K562 (cell line): ENCODE measurements at regions not wholly inside any gene's neighbourhood (a gene's known extent, or its start where the extent isn't known, plus 50 kb on each side); places are given as distances from the start of the nearest gene placed in this dataset.

Experiments
- ATAC-seq: fragments of 200-7000 bp; cut with Tn5 transposase; 3 replicates; pipeline ENCODE4 v1.9.1; 2020; ENCODE audit warnings: moderate library complexity
- BruUV-seq: library from RNA; stranded (reverse); fragments of 400-500 nt; replicated peaks from 2 replicates; lab custom pipeline; 2021; lab: Mats Ljungman, UMichigan
- CTCF ChIA-PET: fragments of 300-600 bp; formaldehyde crosslinking; extraction: SDS; loops from one replicate; lab custom pipeline; 2021; ENCODE audit warnings: low intra/inter-chr PET ratio; lab: Yijun Ruan, JAX
- POLR2A ChIA-PET: fragments of 300-600, 350-650 bp; sonication (Branson Sonifier 250); formaldehyde crosslinking; extraction: SDS; loops from one replicate; lab custom pipeline; 2021; ENCODE audit warnings: antibody characterized with exemption, inconsistent platforms; lab: Yijun Ruan, JAX
- DNase-seq, 4 experiments: peaks; one replicate each; pipeline versions ENCODE4 v3.0.0 to v3.0.0-alpha.2; 2011 to 2018; ENCODE audit warnings: low spot score in 3 of 4, mixed read lengths in 3 of 4; ENCODE audit errors: extremely low read depth in 1 of 4
- FAIRE-seq: peaks from 2 replicates; lab custom pipeline; 2011; peaks lifted over from hg19 to GRCh38; lab: Jason Lieb, UNC
- H2AFZ ChIP-seq: 2 replicates; pipeline ENCODE4 v1.6.0; 2011; ENCODE audit warnings: low read depth, low read length, control low read depth, inconsistent platforms
- H3K27ac ChIP-seq: fragments of 200-600 bp; 3 replicates; pipeline ENCODE4 v1.8.0; 2011; ENCODE audit warnings: low read depth, mild to moderate bottlenecking, control low read depth, inconsistent platforms, low read length, moderate library complexity, mixed read lengths; ENCODE audit errors: extremely low read depth
- H3K27me3 ChIP-seq, 2 experiments: fragments of 300-600 bp in 1 of 2; 2 replicates in 1 of 2; 3 replicates in 1 of 2; pipeline versions ENCODE4 v1.6.0 to v1.8.0; 2011; ENCODE audit warnings: inconsistent platforms in 2 of 2, low read length in 2 of 2, mild to moderate bottlenecking in 1 of 2, mixed read lengths in 1 of 2, moderate library complexity in 1 of 2; ENCODE audit not compliant: control insufficient read depth in 2 of 2, insufficient read depth in 2 of 2
- H3K36me3 ChIP-seq: fragments of 300-600 bp; 3 replicates; pipeline ENCODE4 v1.8.0; 2011; ENCODE audit warnings: mild to moderate bottlenecking, low read length, inconsistent platforms; ENCODE audit not compliant: control insufficient read depth, insufficient read depth
- H3K4me1 ChIP-seq, 2 experiments: fragments of 200-600 bp in 1 of 2; replicated peaks in 1 of 2; 2 replicates in 1 of 2; 3 replicates in 1 of 2; pipeline versions ENCODE4 v1.5.1 to v1.8.0; 2011; ENCODE audit warnings: inconsistent platforms in 2 of 2, low read length in 2 of 2, mild to moderate bottlenecking in 1 of 2, mixed read lengths in 1 of 2, moderate library complexity in 1 of 2; ENCODE audit not compliant: control insufficient read depth in 2 of 2, insufficient read depth in 2 of 2
- H3K4me2 ChIP-seq: 2 replicates; pipeline ENCODE4 v1.6.1; 2011; ENCODE audit warnings: low read length, control low read depth, inconsistent platforms, mixed read lengths; ENCODE audit not compliant: insufficient read depth
- H3K4me3 ChIP-seq: fragments of 200-600 bp; sonication (generic), shearing (Covaris generic); 2 replicates; pipeline ENCODE4 v1.5.1; 2016; ENCODE audit warnings: control low read depth, inconsistent platforms
- H3K79me2 ChIP-seq: fragments of 200-600 bp; 3 replicates; pipeline ENCODE4 v1.8.0; 2011; ENCODE audit warnings: low read length, inconsistent platforms; ENCODE audit not compliant: control insufficient read depth, insufficient read depth
- H3K9ac ChIP-seq, 2 experiments: 2 replicates each; pipeline versions ENCODE4 v1.6.0 to v1.6.1; 2011; ENCODE audit warnings: low read depth in 2 of 2, low read length in 2 of 2, control low read depth in 1 of 2, inconsistent platforms in 1 of 2, mild to moderate bottlenecking in 1 of 2, mixed read lengths in 1 of 2; ENCODE audit not compliant: insufficient read depth in 1 of 2
- H3K9me1 ChIP-seq: one replicate; pipeline ENCODE4 v1.6.0; 2011; ENCODE audit warnings: inconsistent platforms, mild to moderate bottlenecking, low read length, moderate library complexity; ENCODE audit not compliant: control insufficient read depth, insufficient read depth
- H3K9me3 ChIP-seq: replicated peaks from 2 replicates; pipeline ENCODE4 v1.5.1; 2011; ENCODE audit warnings: low read depth, low read length, inconsistent platforms; ENCODE audit not compliant: control insufficient read depth, insufficient read depth
- H4K20me1 ChIP-seq: replicated peaks from 2 replicates; pipeline ENCODE4 v1.6.1; 2011; ENCODE audit warnings: low read length, inconsistent platforms, mixed read lengths; ENCODE audit not compliant: control insufficient read depth, insufficient read depth
- ARID1B ChIP-seq: fragments of 450-650 bp; IDR thresholded peaks from 2 replicates; pipeline ENCODE4 v1.6.1; 2016; ENCODE audit warnings: antibody characterized with exemption, mild to moderate bottlenecking, inconsistent platforms
- DLX4 ChIP-seq: fragments of 250-450 bp; sonication (Bioruptor Pico); IDR thresholded peaks from 2 replicates; pipeline ENCODE4 v1.6.1; 2021; ENCODE audit warnings: mild to moderate bottlenecking
- KDM5B ChIP-seq: fragments of 200-600 bp; sonication (generic); IDR thresholded peaks from 2 replicates; pipeline ENCODE4 v1.6.1; 2012; ENCODE audit warnings: low read depth, mild to moderate bottlenecking, moderate library complexity, low read length, control low read depth, inconsistent platforms; ENCODE audit not compliant: insufficient replicate concordance
- MTA2 ChIP-seq: fragments of 450-650 bp; IDR thresholded peaks from 2 replicates; pipeline ENCODE4 v1.6.1; 2016; ENCODE audit warnings: low read depth
- PCBP2 ChIP-seq: fragments of 200-400 bp; formaldehyde crosslinking; IDR thresholded peaks from 2 replicates; pipeline ENCODE4 v1.6.1; 2018; ENCODE audit warnings: low read length, low read depth, mild to moderate bottlenecking, moderate library complexity; ENCODE audit not compliant: poor library complexity, severe bottlenecking
- PHF21A ChIP-seq: fragments of 450-650 bp; IDR thresholded peaks from 2 replicates; pipeline ENCODE4 v1.6.1; 2017; ENCODE audit warnings: low read depth, borderline replicate concordance
- SIN3A ChIP-seq, 2 experiments: fragments of 150-350 bp in 1 of 2; IDR thresholded peaks; 2 replicates each; pipeline ENCODE4 v1.6.1; 2011 to 2016; ENCODE audit warnings: borderline replicate concordance in 2 of 2, low read depth in 2 of 2, low read length in 2 of 2, mild to moderate bottlenecking in 2 of 2, moderate library complexity in 2 of 2; ENCODE audit not compliant: control insufficient read depth in 1 of 2
- TAF7 ChIP-seq: fragments of 450-650 bp; IDR thresholded peaks from 2 replicates; pipeline ENCODE4 v1.6.1; 2016; ENCODE audit warnings: missing genetic modification characterization, missing compliant biosample characterization
- ZNF274 ChIP-seq: IDR thresholded peaks from 2 replicates; pipeline ENCODE4 v1.6.1; 2011; ENCODE audit warnings: low read depth, mild to moderate bottlenecking, low read length, moderate library complexity, borderline replicate concordance
- ZNF668 ChIP-seq: fragments of 250-450 bp; sonication (Bioruptor Pico); IDR thresholded peaks from 2 replicates; pipeline ENCODE4 v1.8.0; 2022; ENCODE audit warnings: mild to moderate bottlenecking, inconsistent platforms
- WGBS: fragments of 100-300 bp; shearing (Covaris generic); methylation state at CpG from one replicate; pipeline ENCODE4 v1.1.6; 2016; ENCODE audit warnings: low coverage, mixed read lengths; ENCODE audit not compliant: insufficient coverage; ENCODE audit errors: missing lambda C conversion rate; 5-methylcytosine and 5-hydroxymethylcytosine counted together
- in situ Hi-C: fragments of 300-500 bp; cut with MboI; formaldehyde crosslinking; loops from 4 replicates; pipeline ENCODE4 v1.15.0; 2018; ENCODE audit warnings: inconsistent platforms, mixed read lengths
- intact Hi-C: fragments of 100-400 bp; cut with micrococcal nuclease; formaldehyde crosslinking; loops from 2 replicates; pipeline ENCODE4 v1.14.2; 2022
- TF ChIP-seq, protein P1 (sequence below): fragments of 250-450 bp; sonication (Bioruptor Pico); IDR thresholded peaks from 2 replicates; pipeline ENCODE4 v1.8.0; 2021; ENCODE audit warnings: mild to moderate bottlenecking, moderate library complexity
- TF ChIP-seq, protein P2 (sequence below): fragments of 250-450 bp; sonication (Bioruptor Pico); IDR thresholded peaks from 2 replicates; pipeline ENCODE4 v1.9.0; 2021; ENCODE audit warnings: mild to moderate bottlenecking, inconsistent platforms
- TF ChIP-seq, protein P3 (sequence below): fragments of 450-650 bp; IDR thresholded peaks from 2 replicates; pipeline ENCODE4 v1.6.1; 2017; ENCODE audit warnings: antibody characterized with exemption, mild to moderate bottlenecking

GRCh38 chr2:120920454-120921148 is 184.9 kb downstream of the GLI2 start:
- ChIA-PET POLR2A (interaction anchor here (0.7 kb wide), 1 partner anchor 14 kb away, joined by 3 read pairs; no protein-coding TSS in a partner anchor), CTCF (no interaction called here)
- no peak for TF ChIP-seq MTA2
- TF ChIP-seq SIN3A (IDR thresholded peaks at IDR 0.05; ENCODE audit: borderline replicate concordance in 2 of 2, control insufficient read depth in 1 of 2, low read depth in 2 of 2, low read length in 2 of 2) = no peak
- TF ChIP-seq, protein P1, sequence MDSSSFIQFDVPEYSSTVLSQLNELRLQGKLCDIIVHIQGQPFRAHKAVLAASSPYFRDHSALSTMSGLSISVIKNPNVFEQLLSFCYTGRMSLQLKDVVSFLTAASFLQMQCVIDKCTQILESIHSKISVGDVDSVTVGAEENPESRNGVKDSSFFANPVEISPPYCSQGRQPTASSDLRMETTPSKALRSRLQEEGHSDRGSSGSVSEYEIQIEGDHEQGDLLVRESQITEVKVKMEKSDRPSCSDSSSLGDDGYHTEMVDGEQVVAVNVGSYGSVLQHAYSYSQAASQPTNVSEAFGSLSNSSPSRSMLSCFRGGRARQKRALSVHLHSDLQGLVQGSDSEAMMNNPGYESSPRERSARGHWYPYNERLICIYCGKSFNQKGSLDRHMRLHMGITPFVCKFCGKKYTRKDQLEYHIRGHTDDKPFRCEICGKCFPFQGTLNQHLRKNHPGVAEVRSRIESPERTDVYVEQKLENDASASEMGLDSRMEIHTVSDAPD (CRISPR knock-in tag) = no peak
- TF ChIP-seq ZNF668 = no peak
- TF ChIP-seq, protein P2, sequence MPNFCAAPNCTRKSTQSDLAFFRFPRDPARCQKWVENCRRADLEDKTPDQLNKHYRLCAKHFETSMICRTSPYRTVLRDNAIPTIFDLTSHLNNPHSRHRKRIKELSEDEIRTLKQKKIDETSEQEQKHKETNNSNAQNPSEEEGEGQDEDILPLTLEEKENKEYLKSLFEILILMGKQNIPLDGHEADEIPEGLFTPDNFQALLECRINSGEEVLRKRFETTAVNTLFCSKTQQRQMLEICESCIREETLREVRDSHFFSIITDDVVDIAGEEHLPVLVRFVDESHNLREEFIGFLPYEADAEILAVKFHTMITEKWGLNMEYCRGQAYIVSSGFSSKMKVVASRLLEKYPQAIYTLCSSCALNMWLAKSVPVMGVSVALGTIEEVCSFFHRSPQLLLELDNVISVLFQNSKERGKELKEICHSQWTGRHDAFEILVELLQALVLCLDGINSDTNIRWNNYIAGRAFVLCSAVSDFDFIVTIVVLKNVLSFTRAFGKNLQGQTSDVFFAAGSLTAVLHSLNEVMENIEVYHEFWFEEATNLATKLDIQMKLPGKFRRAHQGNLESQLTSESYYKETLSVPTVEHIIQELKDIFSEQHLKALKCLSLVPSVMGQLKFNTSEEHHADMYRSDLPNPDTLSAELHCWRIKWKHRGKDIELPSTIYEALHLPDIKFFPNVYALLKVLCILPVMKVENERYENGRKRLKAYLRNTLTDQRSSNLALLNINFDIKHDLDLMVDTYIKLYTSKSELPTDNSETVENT (CRISPR knock-in tag) = no peak
- no peak for TF ChIP-seq TAF7 (tag)
- no peak for TF ChIP-seq ARID1B
- TF ChIP-seq, protein P3, sequence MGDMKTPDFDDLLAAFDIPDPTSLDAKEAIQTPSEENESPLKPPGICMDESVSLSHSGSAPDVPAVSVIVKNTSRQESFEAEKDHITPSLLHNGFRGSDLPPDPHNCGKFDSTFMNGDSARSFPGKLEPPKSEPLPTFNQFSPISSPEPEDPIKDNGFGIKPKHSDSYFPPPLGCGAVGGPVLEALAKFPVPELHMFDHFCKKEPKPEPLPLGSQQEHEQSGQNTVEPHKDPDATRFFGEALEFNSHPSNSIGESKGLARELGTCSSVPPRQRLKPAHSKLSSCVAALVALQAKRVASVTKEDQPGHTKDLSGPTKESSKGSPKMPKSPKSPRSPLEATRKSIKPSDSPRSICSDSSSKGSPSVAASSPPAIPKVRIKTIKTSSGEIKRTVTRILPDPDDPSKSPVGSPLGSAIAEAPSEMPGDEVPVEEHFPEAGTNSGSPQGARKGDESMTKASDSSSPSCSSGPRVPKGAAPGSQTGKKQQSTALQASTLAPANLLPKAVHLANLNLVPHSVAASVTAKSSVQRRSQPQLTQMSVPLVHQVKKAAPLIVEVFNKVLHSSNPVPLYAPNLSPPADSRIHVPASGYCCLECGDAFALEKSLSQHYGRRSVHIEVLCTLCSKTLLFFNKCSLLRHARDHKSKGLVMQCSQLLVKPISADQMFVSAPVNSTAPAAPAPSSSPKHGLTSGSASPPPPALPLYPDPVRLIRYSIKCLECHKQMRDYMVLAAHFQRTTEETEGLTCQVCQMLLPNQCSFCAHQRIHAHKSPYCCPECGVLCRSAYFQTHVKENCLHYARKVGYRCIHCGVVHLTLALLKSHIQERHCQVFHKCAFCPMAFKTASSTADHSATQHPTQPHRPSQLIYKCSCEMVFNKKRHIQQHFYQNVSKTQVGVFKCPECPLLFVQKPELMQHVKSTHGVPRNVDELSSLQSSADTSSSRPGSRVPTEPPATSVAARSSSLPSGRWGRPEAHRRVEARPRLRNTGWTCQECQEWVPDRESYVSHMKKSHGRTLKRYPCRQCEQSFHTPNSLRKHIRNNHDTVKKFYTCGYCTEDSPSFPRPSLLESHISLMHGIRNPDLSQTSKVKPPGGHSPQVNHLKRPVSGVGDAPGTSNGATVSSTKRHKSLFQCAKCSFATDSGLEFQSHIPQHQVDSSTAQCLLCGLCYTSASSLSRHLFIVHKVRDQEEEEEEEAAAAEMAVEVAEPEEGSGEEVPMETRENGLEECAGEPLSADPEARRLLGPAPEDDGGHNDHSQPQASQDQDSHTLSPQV = no peak
- TF ChIP-seq DLX4 (CRISPR knock-in tag) = no peak
- TF ChIP-seq ZNF274 = no peak
- no peak for TF ChIP-seq PCBP2
- TF ChIP-seq PHF21A = no peak
- TF ChIP-seq KDM5B = no peak

More at GRCh38 chr2:120920454-120921148, 184.9 kb downstream of the GLI2 start:
- Histone ChIP-seq H3K27ac (no peak overlapping the region), H3K4me3 (no peak overlapping the region), H4K20me1 (no peaks in the 10 kb centered on the region; the same call in 1 of the 2 replicates), H3K9me1 (no peaks in the 10 kb centered on the region), H3K4me2 (no peak overlapping the region), H3K9me3 (no peaks in the 10 kb centered on the region), H3K4me1 (peaks cover 0 to under 1% of the 10 kb centered on the region in 2 experiments; a peak in 1 of 5 replicates), H3K79me2 (no peaks in the 10 kb centered on the region), H3K9ac (no peak overlapping the region), H3K27me3 (peaks cover 7 to 48% of the 10 kb centered on the region in 2 experiments; a peak in 4 of 5 replicates), H3K36me3 (no peaks in the 10 kb centered on the region), H2AFZ (no peak overlapping the region)
- no TSS peak for BruUV-seq
- FAIRE-seq (no peak), ATAC-seq (no peak), DNase-seq (no peak)
- 15% methylated on average over 11 of the region's 13 CpGs for WGBS
- in situ Hi-C loops (no loop called here), intact Hi-C loops (no loop called here)
